K562 (cell line): ENCODE measurements at regions not wholly inside any gene's neighbourhood (a gene's known extent, or its start where the extent isn't known, plus 50 kb on each side); places are given as distances from the start of the nearest gene placed in this dataset.

Source experiments
- ATAC-seq: fragments of 200-7000 bp; cut with Tn5 transposase; 3 replicates; pipeline ENCODE4 v1.9.1; 2020; ENCODE audit warnings: moderate library complexity
- BruUV-seq: library from RNA; stranded (reverse); fragments of 400-500 nt; replicated peaks from 2 replicates; lab custom pipeline; 2021; lab: Mats Ljungman, UMichigan
- CTCF ChIA-PET: fragments of 300-600 bp; formaldehyde crosslinking; extraction: SDS; loops from one replicate; lab custom pipeline; 2021; ENCODE audit warnings: low intra/inter-chr PET ratio; lab: Yijun Ruan, JAX
- POLR2A ChIA-PET: fragments of 300-600, 350-650 bp; sonication (Branson Sonifier 250); formaldehyde crosslinking; extraction: SDS; loops from one replicate; lab custom pipeline; 2021; ENCODE audit warnings: antibody characterized with exemption, inconsistent platforms; lab: Yijun Ruan, JAX
- DNase-seq, 4 experiments: peaks; one replicate each; pipeline versions ENCODE4 v3.0.0 to v3.0.0-alpha.2; 2011 to 2018; ENCODE audit warnings: low spot score in 3 of 4, mixed read lengths in 3 of 4; ENCODE audit errors: extremely low read depth in 1 of 4
- FAIRE-seq: peaks from 2 replicates; lab custom pipeline; 2011; peaks lifted over from hg19 to GRCh38; lab: Jason Lieb, UNC
- H2AFZ ChIP-seq: 2 replicates; pipeline ENCODE4 v1.6.0; 2011; ENCODE audit warnings: low read depth, low read length, control low read depth, inconsistent platforms
- H3K27ac ChIP-seq: fragments of 200-600 bp; 3 replicates; pipeline ENCODE4 v1.8.0; 2011; ENCODE audit warnings: low read depth, mild to moderate bottlenecking, control low read depth, inconsistent platforms, low read length, moderate library complexity, mixed read lengths; ENCODE audit errors: extremely low read depth
- H3K27me3 ChIP-seq, 2 experiments: fragments of 300-600 bp in 1 of 2; 2 replicates in 1 of 2; 3 replicates in 1 of 2; pipeline versions ENCODE4 v1.6.0 to v1.8.0; 2011; ENCODE audit warnings: inconsistent platforms in 2 of 2, low read length in 2 of 2, mild to moderate bottlenecking in 1 of 2, mixed read lengths in 1 of 2, moderate library complexity in 1 of 2; ENCODE audit not compliant: control insufficient read depth in 2 of 2, insufficient read depth in 2 of 2
- H3K36me3 ChIP-seq: fragments of 300-600 bp; 3 replicates; pipeline ENCODE4 v1.8.0; 2011; ENCODE audit warnings: mild to moderate bottlenecking, low read length, inconsistent platforms; ENCODE audit not compliant: control insufficient read depth, insufficient read depth
- H3K4me1 ChIP-seq, 2 experiments: fragments of 200-600 bp in 1 of 2; replicated peaks in 1 of 2; 2 replicates in 1 of 2; 3 replicates in 1 of 2; pipeline versions ENCODE4 v1.5.1 to v1.8.0; 2011; ENCODE audit warnings: inconsistent platforms in 2 of 2, low read length in 2 of 2, mild to moderate bottlenecking in 1 of 2, mixed read lengths in 1 of 2, moderate library complexity in 1 of 2; ENCODE audit not compliant: control insufficient read depth in 2 of 2, insufficient read depth in 2 of 2
- H3K4me2 ChIP-seq: 2 replicates; pipeline ENCODE4 v1.6.1; 2011; ENCODE audit warnings: low read length, control low read depth, inconsistent platforms, mixed read lengths; ENCODE audit not compliant: insufficient read depth
- H3K4me3 ChIP-seq: fragments of 200-600 bp; sonication (generic), shearing (Covaris generic); 2 replicates; pipeline ENCODE4 v1.5.1; 2016; ENCODE audit warnings: control low read depth, inconsistent platforms
- H3K79me2 ChIP-seq: fragments of 200-600 bp; 3 replicates; pipeline ENCODE4 v1.8.0; 2011; ENCODE audit warnings: low read length, inconsistent platforms; ENCODE audit not compliant: control insufficient read depth, insufficient read depth
- H3K9ac ChIP-seq, 2 experiments: 2 replicates each; pipeline versions ENCODE4 v1.6.0 to v1.6.1; 2011; ENCODE audit warnings: low read depth in 2 of 2, low read length in 2 of 2, control low read depth in 1 of 2, inconsistent platforms in 1 of 2, mild to moderate bottlenecking in 1 of 2, mixed read lengths in 1 of 2; ENCODE audit not compliant: insufficient read depth in 1 of 2
- H3K9me1 ChIP-seq: one replicate; pipeline ENCODE4 v1.6.0; 2011; ENCODE audit warnings: inconsistent platforms, mild to moderate bottlenecking, low read length, moderate library complexity; ENCODE audit not compliant: control insufficient read depth, insufficient read depth
- H3K9me3 ChIP-seq: replicated peaks from 2 replicates; pipeline ENCODE4 v1.5.1; 2011; ENCODE audit warnings: low read depth, low read length, inconsistent platforms; ENCODE audit not compliant: control insufficient read depth, insufficient read depth
- H4K20me1 ChIP-seq: replicated peaks from 2 replicates; pipeline ENCODE4 v1.6.1; 2011; ENCODE audit warnings: low read length, inconsistent platforms, mixed read lengths; ENCODE audit not compliant: control insufficient read depth, insufficient read depth
- DNMT1 ChIP-seq: fragments of 450-650 bp; IDR thresholded peaks from 2 replicates; pipeline ENCODE4 v1.6.1; 2016; ENCODE audit warnings: antibody characterized with exemption, mild to moderate bottlenecking
- HEY1 ChIP-seq: fragments of 250-450 bp; sonication (Bioruptor Pico); IDR thresholded peaks from 2 replicates; pipeline ENCODE4 v1.5.0; 2020; ENCODE audit warnings: mild to moderate bottlenecking, moderate library complexity, borderline replicate concordance
- IRF1 ChIP-seq: sonication (generic); formaldehyde crosslinking; IDR thresholded peaks from 2 replicates; pipeline ENCODE4 v1.8.0; 2022; ENCODE audit warnings: missing genetic modification reagents, mild to moderate bottlenecking, borderline replicate concordance
- MEF2A ChIP-seq: IDR thresholded peaks from 2 replicates; pipeline ENCODE4 v1.6.1; 2011; ENCODE audit warnings: low read depth, mild to moderate bottlenecking, low read length, moderate library complexity; ENCODE audit not compliant: control insufficient read depth
- MGA ChIP-seq: fragments of 450-650 bp; IDR thresholded peaks from 2 replicates; pipeline ENCODE4 v1.6.1; 2016; ENCODE audit warnings: mild to moderate bottlenecking, moderate library complexity
- MTF1 ChIP-seq: fragments of 250-450 bp; sonication (Bioruptor Pico); IDR thresholded peaks from 2 replicates; pipeline ENCODE4 v1.9.0; 2021; ENCODE audit warnings: moderate library complexity, mild to moderate bottlenecking, inconsistent platforms, borderline replicate concordance
- NCOR1 ChIP-seq: fragments of 450-650 bp; IDR thresholded peaks from 2 replicates; pipeline ENCODE4 v1.6.1; 2016; ENCODE audit warnings: mild to moderate bottlenecking, moderate library complexity
- NFYB ChIP-seq: IDR thresholded peaks from 2 replicates; pipeline ENCODE4 v1.6.1; 2011; ENCODE audit warnings: mild to moderate bottlenecking, moderate library complexity; ENCODE audit not compliant: insufficient read length; ENCODE audit errors: extremely low read depth
- PTRF ChIP-seq: fragments of 450-650 bp; IDR thresholded peaks from 2 replicates; pipeline ENCODE4 v1.6.1; 2016; ENCODE audit warnings: mild to moderate bottlenecking, missing genetic modification characterization, missing compliant biosample characterization
- RBM14 ChIP-seq: fragments of 200-400 bp; formaldehyde crosslinking; IDR thresholded peaks from 2 replicates; pipeline ENCODE4 v1.6.1; 2018; ENCODE audit warnings: low read depth, mild to moderate bottlenecking, low read length, moderate library complexity, borderline replicate concordance; ENCODE audit not compliant: insufficient read depth
- SETDB1 ChIP-seq: IDR thresholded peaks from one replicate; pipeline ENCODE4 v1.6.1; 2012; ENCODE audit warnings: low read length, control low read depth, inconsistent platforms
- ZNF140 ChIP-seq: fragments of 250-450 bp; sonication (Bioruptor Pico); IDR thresholded peaks from 2 replicates; pipeline ENCODE4 v1.8.0; 2021; ENCODE audit warnings: moderate library complexity, mild to moderate bottlenecking, inconsistent platforms
- WGBS: fragments of 100-300 bp; shearing (Covaris generic); methylation state at CpG from one replicate; pipeline ENCODE4 v1.1.6; 2016; ENCODE audit warnings: low coverage, mixed read lengths; ENCODE audit not compliant: insufficient coverage; ENCODE audit errors: missing lambda C conversion rate; 5-methylcytosine and 5-hydroxymethylcytosine counted together
- in situ Hi-C: fragments of 300-500 bp; cut with MboI; formaldehyde crosslinking; loops from 4 replicates; pipeline ENCODE4 v1.15.0; 2018; ENCODE audit warnings: inconsistent platforms, mixed read lengths
- intact Hi-C: fragments of 100-400 bp; cut with micrococcal nuclease; formaldehyde crosslinking; loops from 2 replicates; pipeline ENCODE4 v1.14.2; 2022

DNA sequence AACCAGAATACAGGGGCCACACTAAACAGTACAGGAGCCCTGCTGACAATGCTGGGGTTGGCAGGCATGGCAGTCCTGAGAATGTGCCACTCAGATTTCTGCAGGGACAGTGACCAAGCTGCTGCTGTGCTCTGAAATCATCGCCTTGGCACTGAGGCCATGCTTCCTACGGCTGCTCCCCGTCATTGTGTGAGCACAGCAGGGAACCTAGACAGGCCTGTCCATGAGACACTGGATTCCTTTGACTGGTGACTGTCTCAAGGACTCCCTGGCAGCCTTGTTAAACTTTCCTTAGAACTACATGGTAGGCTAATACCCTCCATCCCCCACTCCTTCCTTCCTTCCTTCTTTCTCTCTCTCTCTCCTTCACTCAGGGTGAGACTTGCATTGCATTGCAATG, 111.4 kb downstream of the LUZP4 start:
- ChIA-PET POLR2A (no interaction called here), CTCF (no interaction called here)
- H3K9ac ChIP-seq: no peak overlapping the region
- no peak for FAIRE-seq
- H3K27me3 ChIP-seq: no peaks in the 10 kb centered on the region
- no peak overlapping the region for H3K4me2 ChIP-seq
- no peaks in the 10 kb centered on the region; the same call in 1 of the 2 replicates for H3K9me3 ChIP-seq
- no TSS peak for BruUV-seq
- no peak overlapping the region for H2AFZ ChIP-seq
- H3K27ac ChIP-seq: no peak overlapping the region
- DNase-seq: no peak
- in situ Hi-C loops: no loop called here
- H3K4me3 ChIP-seq: no peak overlapping the region
- no peaks in the 10 kb centered on the region for H3K36me3 ChIP-seq
- H3K79me2 ChIP-seq: no peaks in the 10 kb centered on the region
- H3K9me1 ChIP-seq: no peaks in the 10 kb centered on the region
- H4K20me1 ChIP-seq: no peaks in the 10 kb centered on the region
- no peaks in the 10 kb centered on the region for H3K4me1 ChIP-seq
- 0% methylated on average over 3 of the region's 3 CpGs for WGBS
- ATAC-seq: no peak
- intact Hi-C loops: no loop called here
- TF ChIP-seq SETDB1 (no peak), MEF2A (no peak), HEY1 (CRISPR knock-in tag) (no peak), ZNF140 (CRISPR knock-in tag) (no peak), RBM14 (no peak), NFYB (no peak), MGA (no peak), IRF1 (no peak), NCOR1 (no peak), MTF1 (no peak), DNMT1 (no peak), PTRF (tag) (no peak)
